ENCODE measurements at regions not wholly inside any gene's neighbourhood (a gene's known extent, or its start where the extent isn't known, plus 50 kb on each side); places are given as distances from the start of the nearest gene placed in this dataset.

- H3K9me3 ChIP-seq (ENCODE audit: control insufficient read depth in 4 of 4, low read length in 3 of 4), result no peaks in the 10 kb centered on the region
- peaks cover 6 to 28% (median 12%) of the 10 kb centered on the region in 4 donors for H3K4me1 ChIP-seq (ENCODE audit: control insufficient read depth in 4 of 4, insufficient read depth in 4 of 4, low read length in 3 of 4)
- no peak overlapping the region for H3K9ac ChIP-seq (ENCODE audit: low read depth in 1 of 2, low read length in 2 of 2)
- no peaks in the 10 kb centered on the region for H3K36me3 ChIP-seq (ENCODE audit: control insufficient read depth in 4 of 4, insufficient read depth in 3 of 4, low read depth in 1 of 4, low read length in 3 of 4)
- H3K27me3 ChIP-seq (ENCODE audit: control insufficient read depth in 4 of 4, insufficient read depth in 4 of 4, low read length in 3 of 4), result no peaks in the 10 kb centered on the region
- no peak overlapping the region for H3K4me3 ChIP-seq (ENCODE audit: low read depth in 1 of 3, low read length in 3 of 3)
- 95% methylated on average over 4 of the region's 4 CpGs for WGBS
- H3K27ac ChIP-seq (ENCODE audit: low read depth in 1 of 2, low read length in 2 of 2), result peak overlapping the region; percentile 22 to 46
- DNase-seq (ENCODE audit: low spot score), result no peak
- TF ChIP-seq HNF4A (conservative IDR thresholded peaks at IDR 0.05) (no peak), YY1 (IDR thresholded peaks at IDR 0.05) (no peak), EGR1 (IDR thresholded peaks at IDR 0.05; ENCODE audit: low read depth in 2 of 2) (no peak), SP1 (IDR thresholded peaks at IDR 0.05) (no peak)
Measured at GRCh38 chr1:8167936-8168335, 141.8 kb upstream of the ERRFI1 start.

GRCh38 chr1:8166406-8166805, 140.3 kb upstream of the ERRFI1 start:
- H3K9ac ChIP-seq (ENCODE audit: low read depth in 1 of 2, low read length in 2 of 2), result no peak overlapping the region

More at GRCh38 chr1:8166406-8166805, 140.3 kb upstream of the ERRFI1 start:
- Histone ChIP-seq H3K9me3 (ENCODE audit: control insufficient read depth in 4 of 4, low read length in 3 of 4) (no peaks in the 10 kb centered on the region), H3K27ac (ENCODE audit: low read depth in 1 of 2, low read length in 2 of 2) (no peak overlapping the region), H3K4me1 (ENCODE audit: control insufficient read depth in 4 of 4, insufficient read depth in 4 of 4, low read length in 3 of 4) (peaks cover 6 to 28% (median 12%) of the 10 kb centered on the region in 4 donors), H3K36me3 (ENCODE audit: control insufficient read depth in 4 of 4, insufficient read depth in 3 of 4, low read depth in 1 of 4, low read length in 3 of 4) (no peaks in the 10 kb centered on the region), H3K27me3 (ENCODE audit: control insufficient read depth in 4 of 4, insufficient read depth in 4 of 4, low read length in 3 of 4) (no peaks in the 10 kb centered on the region), H3K4me3 (ENCODE audit: low read depth in 1 of 3, low read length in 3 of 3) (no peak overlapping the region)
- TF ChIP-seq HNF4A (conservative IDR thresholded peaks at IDR 0.05) (no peak), FOXA2 (IDR thresholded peaks at IDR 0.05) (no peak), YY1 (IDR thresholded peaks at IDR 0.05) (no peak), RXRA (IDR thresholded peaks at IDR 0.05) (no peak), RAD21 (IDR thresholded peaks at IDR 0.05) (no peak), JUND (IDR thresholded peaks at IDR 0.05) (no peak), ZBTB33 (IDR thresholded peaks at IDR 0.05) (no peak), TAF1 (conservative IDR thresholded peaks at IDR 0.05) (no peak), GABPA (IDR thresholded peaks at IDR 0.05 in 1 of 2, conservative IDR thresholded peaks at IDR 0.05 in 1 of 2) (no peak), MAX (IDR thresholded peaks at IDR 0.05) (no peak), ATF3 (IDR thresholded peaks at IDR 0.05) (no peak), EGR1 (IDR thresholded peaks at IDR 0.05; ENCODE audit: low read depth in 2 of 2) (no peak), HNF4G (IDR thresholded peaks at IDR 0.05) (no peak), FOXA1 (IDR thresholded peaks at IDR 0.05) (no peak), CTCF (IDR thresholded peaks at IDR 0.05; ENCODE audit: low read depth, low read length, missing input control) (no peak)
- no peak for DNase-seq (ENCODE audit: low spot score)
- 97% methylated on average over 4 of the region's 4 CpGs for WGBS
